ENCODE measurements at regions not wholly inside any gene's neighbourhood (a gene's known extent, or its start where the extent isn't known, plus 50 kb on each side); places are given as distances from the start of the nearest gene placed in this dataset.

DNA sequence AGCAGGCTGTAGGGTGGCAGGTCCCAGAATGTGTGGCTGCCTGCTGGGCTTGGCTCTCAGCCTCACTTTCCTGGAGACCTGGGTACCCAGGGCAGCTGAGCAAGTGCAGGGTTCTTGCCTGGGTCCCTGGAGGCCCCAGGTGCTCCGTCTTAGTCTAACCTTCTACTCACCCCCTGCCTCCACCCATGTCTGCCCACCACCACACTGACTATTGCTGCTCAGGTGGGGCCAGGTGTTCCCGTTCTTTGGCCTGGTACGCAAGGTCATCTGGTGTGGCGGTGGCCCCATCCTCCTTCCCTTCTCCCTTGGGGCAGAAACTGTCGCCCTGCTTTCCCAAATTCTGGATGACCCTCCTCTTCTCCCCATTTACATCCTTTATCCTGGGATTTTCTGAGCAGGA is 319.9 kb downstream of the TMEM121 start:
- POLR2A ChIA-PET, result no interaction called here
- Histone ChIP-seq H3K27me3 (ENCODE audit: control insufficient read depth in 1 of 2, insufficient read depth in 2 of 2, low read length in 2 of 2) (peaks cover 10 to 62% of the 10 kb centered on the region in 2 experiments; a peak in 4 of 5 replicates), H3K79me2 (ENCODE audit: insufficient read depth, low read length) (no peaks in the 10 kb centered on the region), H3K9ac (ENCODE audit: insufficient read depth, low read depth, low read length) (no peak overlapping the region), H3K4me1 (ENCODE audit: insufficient read depth, low read length) (no peaks in the 10 kb centered on the region), H2AFZ (ENCODE audit: low read length) (no peak overlapping the region), H3K4me3 (replicated peaks in 1 of 3; ENCODE audit: insufficient read depth in 1 of 3, low read depth in 2 of 3, low read length in 3 of 3) (no peak overlapping the region), H3K36me3 (replicated peaks in 1 of 2; ENCODE audit: control insufficient read depth in 1 of 2, insufficient read depth in 2 of 2, low read length in 2 of 2) (no peaks in the 10 kb centered on the region), H4K20me1 (ENCODE audit: insufficient read depth, low read length) (no peaks in the 10 kb centered on the region), H3K4me2 (ENCODE audit: low read depth, low read length) (no peak overlapping the region), H3K9me3 (ENCODE audit: low read length) (no peaks in the 10 kb centered on the region), H3K27ac (ENCODE audit: extremely low read length, insufficient read depth, low read length) (no peak overlapping the region)
- no peak for ATAC-seq
- CTCF ChIA-PET (ENCODE audit: low intra/inter-chr PET ratio, low total read pairs), result no interaction called here
- intact Hi-C loops (cut with micrococcal nuclease; ENCODE audit: unreplicated experiment) (no loop called here), in situ Hi-C loops (cut with HindIII; ENCODE audit: extremely low pct_ligation_motif_present, low pct_unique_long_range_greater_than_20kb) (no loop called here)
- BruUV-seq (replicated peaks), result no TSS peak
- 36% methylated on average over 5 of the region's 5 CpGs for WGBS (ENCODE audit: low lambda C conversion rate)
- FAIRE-seq, result no peak
- no peak for DNase-seq (ENCODE audit: low spot score)
- TF ChIP-seq TRIM22 (IDR thresholded peaks at IDR 0.05) (no peak), ZNF883 (CRISPR knock-in tag; IDR thresholded peaks at IDR 0.05; ENCODE audit: not compliant biosample characterization) (no peak), ZFP90 (CRISPR knock-in tag; IDR thresholded peaks at IDR 0.05; ENCODE audit: borderline replicate concordance) (no peak), JUND (CRISPR knock-in tag; IDR thresholded peaks at IDR 0.05) (no peak), HHEX (CRISPR knock-in tag; IDR thresholded peaks at IDR 0.05) (no peak), FOXO1 (CRISPR knock-in tag; IDR thresholded peaks at IDR 0.05) (no peak), ZNF549 (CRISPR knock-in tag; IDR thresholded peaks at IDR 0.05) (no peak), CCAR2 (optimal IDR thresholded peaks at IDR 0.05; ENCODE audit: low read depth, low read length) (no peak), FOSL1 (CRISPR knock-in tag; IDR thresholded peaks at IDR 0.05; ENCODE audit: borderline replicate concordance) (no peak), KDM2A (CRISPR knock-in tag; IDR thresholded peaks at IDR 0.05; ENCODE audit: borderline replicate concordance, low read depth) (no peak), ARID4A (CRISPR knock-in tag; IDR thresholded peaks at IDR 0.05; ENCODE audit: borderline replicate concordance) (no peak), NFE2L2 (IDR thresholded peaks at IDR 0.05; ENCODE audit: low read length) (no peak), ZFAT (CRISPR knock-in tag; conservative IDR thresholded peaks at IDR 0.05) (no peak), FOXK1 (CRISPR knock-in tag; IDR thresholded peaks at IDR 0.05; ENCODE audit: borderline replicate concordance, low read depth) (no peak), MZF1 (CRISPR knock-in tag; IDR thresholded peaks at IDR 0.05; ENCODE audit: borderline replicate concordance) (no peak)

All from HepG2 (cell line).